Loucy (cell line): ENCODE measurements at regions not wholly inside any gene's neighbourhood (a gene's known extent, or its start where the extent isn't known, plus 50 kb on each side); places are given as distances from the start of the nearest gene placed in this dataset.

Experiments
- H2AFZ ChIP-seq: fragments of 200-600 bp; sonication (generic); 2 replicates; pipeline ENCODE4 v1.6.0; 2016; ENCODE audit warnings: antibody characterized with exemption, mild to moderate bottlenecking, low read length, moderate library complexity
- H3F3A ChIP-seq: fragments of 200-600 bp; 2 replicates; pipeline ENCODE4 v1.6.0; 2016; ENCODE audit warnings: antibody characterized with exemption, low read depth, mild to moderate bottlenecking
- H3K27me3 ChIP-seq: fragments of 200-600 bp; sonication (generic); 2 replicates; pipeline ENCODE4 v1.6.1; 2014; ENCODE audit warnings: low read length, mild to moderate bottlenecking; ENCODE audit not compliant: insufficient read depth, poor library complexity, severe bottlenecking
- H3K36me3 ChIP-seq: fragments of 200-600 bp; sonication (generic); 2 replicates; pipeline ENCODE4 v1.6.1; 2016; ENCODE audit warnings: low read length; ENCODE audit not compliant: insufficient read depth
- H3K4me1 ChIP-seq: fragments of 200-600 bp; sonication (generic); 2 replicates; pipeline ENCODE4 v1.5.1; 2014; ENCODE audit warnings: low read length, mild to moderate bottlenecking; ENCODE audit not compliant: insufficient read depth, poor library complexity, severe bottlenecking
- H3K4me2 ChIP-seq: fragments of 200-600 bp; sonication (generic); 2 replicates; pipeline ENCODE4 v1.6.0; 2014; ENCODE audit warnings: antibody characterized with exemption, low read length, low read depth, mild to moderate bottlenecking; ENCODE audit not compliant: poor library complexity, severe bottlenecking
- H3K4me3 ChIP-seq: fragments of 200-600 bp; sonication (generic); 2 replicates; pipeline ENCODE4 v1.5.1; 2014; ENCODE audit warnings: low read length, mild to moderate bottlenecking, mixed read lengths; ENCODE audit not compliant: poor library complexity, severe bottlenecking
- H3K79me2 ChIP-seq: fragments of 200-600 bp; sonication (generic); 2 replicates; pipeline ENCODE4 v1.6.1; 2014; ENCODE audit warnings: low read length; ENCODE audit not compliant: insufficient read depth
- H3K9ac ChIP-seq: fragments of 200-600 bp; sonication (generic); 2 replicates; pipeline ENCODE4 v1.6.0; 2014; ENCODE audit warnings: mild to moderate bottlenecking, low read depth, low read length, moderate library complexity; ENCODE audit not compliant: poor library complexity, severe bottlenecking
- H3K9me2 ChIP-seq: fragments of 200-600 bp; sonication (generic); replicated peaks from 2 replicates; pipeline ENCODE4 v1.6.1; 2016; ENCODE audit warnings: low read depth, low read length, mixed read lengths
- H3K9me3 ChIP-seq: fragments of 200-600 bp; sonication (generic); 2 replicates; pipeline ENCODE4 v1.6.1; 2014; ENCODE audit warnings: mild to moderate bottlenecking, antibody characterized with exemption, low read length, low read depth; ENCODE audit not compliant: insufficient read depth
- H4K20me1 ChIP-seq: fragments of 200-600 bp; sonication (generic); 2 replicates; pipeline ENCODE4 v1.6.0; 2014; ENCODE audit warnings: antibody characterized with exemption, low read length, mild to moderate bottlenecking; ENCODE audit not compliant: insufficient read depth, poor library complexity, severe bottlenecking
- EZH2phosphoT487 ChIP-seq: fragments of 200-600 bp; IDR thresholded peaks from 2 replicates; pipeline ENCODE4 v1.6.1; 2018; ENCODE audit warnings: antibody characterized with exemption, mild to moderate bottlenecking, moderate library complexity, borderline replicate concordance
- TF ChIP-seq, protein P1 (sequence below): fragments of 200-600 bp; sonication (generic); conservative IDR thresholded peaks from 2 replicates; pipeline ENCODE4 v1.5.1; 2014; ENCODE audit warnings: mild to moderate bottlenecking, antibody characterized with exemption, low read length

DNA sequence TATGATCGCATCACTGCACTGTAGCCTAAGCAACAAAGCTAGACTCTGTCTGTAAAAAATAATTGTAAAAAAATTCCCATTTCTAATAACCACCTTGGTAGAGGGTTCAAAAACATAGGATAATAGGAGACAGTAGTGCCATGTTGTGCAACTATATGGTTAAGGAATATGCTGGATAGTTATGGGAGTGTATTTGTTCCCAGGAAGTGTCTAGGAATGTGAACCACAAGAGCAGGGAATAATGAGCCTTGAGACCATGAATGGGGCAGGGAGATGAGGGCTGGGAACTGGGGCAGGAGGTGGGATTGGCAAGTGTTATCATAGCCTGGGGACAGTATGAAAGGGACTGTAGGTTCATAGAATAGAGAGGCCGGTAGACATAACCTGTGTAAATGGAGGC, 50.4 kb downstream of the RUSC2 start:
- Histone ChIP-seq H3K4me2 (no peak overlapping the region), H3F3A (no peaks in the 10 kb centered on the region), H3K9ac (no peak overlapping the region), H3K36me3 (no peaks in the 10 kb centered on the region), H3K27me3 (no peaks in the 10 kb centered on the region), H3K4me1 (no peaks in the 10 kb centered on the region), H3K79me2 (no peaks in the 10 kb centered on the region), H2AFZ (no peak overlapping the region), H4K20me1 (no peaks in the 10 kb centered on the region), H3K4me3 (no peak overlapping the region), H3K9me2 (no peaks in the 10 kb centered on the region), H3K9me3 (no peaks in the 10 kb centered on the region)
- no peak for TF ChIP-seq EZH2phosphoT487
- TF ChIP-seq, protein P1, sequence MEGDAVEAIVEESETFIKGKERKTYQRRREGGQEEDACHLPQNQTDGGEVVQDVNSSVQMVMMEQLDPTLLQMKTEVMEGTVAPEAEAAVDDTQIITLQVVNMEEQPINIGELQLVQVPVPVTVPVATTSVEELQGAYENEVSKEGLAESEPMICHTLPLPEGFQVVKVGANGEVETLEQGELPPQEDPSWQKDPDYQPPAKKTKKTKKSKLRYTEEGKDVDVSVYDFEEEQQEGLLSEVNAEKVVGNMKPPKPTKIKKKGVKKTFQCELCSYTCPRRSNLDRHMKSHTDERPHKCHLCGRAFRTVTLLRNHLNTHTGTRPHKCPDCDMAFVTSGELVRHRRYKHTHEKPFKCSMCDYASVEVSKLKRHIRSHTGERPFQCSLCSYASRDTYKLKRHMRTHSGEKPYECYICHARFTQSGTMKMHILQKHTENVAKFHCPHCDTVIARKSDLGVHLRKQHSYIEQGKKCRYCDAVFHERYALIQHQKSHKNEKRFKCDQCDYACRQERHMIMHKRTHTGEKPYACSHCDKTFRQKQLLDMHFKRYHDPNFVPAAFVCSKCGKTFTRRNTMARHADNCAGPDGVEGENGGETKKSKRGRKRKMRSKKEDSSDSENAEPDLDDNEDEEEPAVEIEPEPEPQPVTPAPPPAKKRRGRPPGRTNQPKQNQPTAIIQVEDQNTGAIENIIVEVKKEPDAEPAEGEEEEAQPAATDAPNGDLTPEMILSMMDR = no peak

DNA sequence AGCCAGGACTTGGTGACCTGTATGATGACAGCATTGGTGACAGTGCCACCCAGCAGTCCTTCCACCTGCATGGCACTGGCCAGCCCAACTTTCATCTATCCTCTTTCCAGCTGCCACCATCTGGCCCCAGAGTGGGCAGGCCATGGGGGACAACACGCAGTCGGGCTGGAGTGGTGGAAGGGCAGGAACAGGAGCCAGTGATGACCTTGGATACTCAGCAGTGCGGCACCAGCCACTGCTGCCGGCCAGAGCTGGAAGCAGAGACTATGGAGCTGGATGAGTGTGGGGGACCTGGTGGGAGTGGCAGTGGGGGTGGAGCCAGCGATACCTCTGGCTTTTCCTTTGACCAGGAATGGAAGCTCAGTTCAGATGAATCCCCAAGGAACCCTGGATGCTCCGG, 56.9 kb downstream of the RUSC2 start:
- Histone ChIP-seq H3K79me2 (no peaks in the 10 kb centered on the region), H3K27me3 (no peaks in the 10 kb centered on the region), H3K4me3 (no peak overlapping the region), H3K9me2 (no peaks in the 10 kb centered on the region), H3K36me3 (no peaks in the 10 kb centered on the region; the same call in 1 of the 2 replicates), H3K9ac (no peak overlapping the region), H4K20me1 (no peaks in the 10 kb centered on the region), H2AFZ (no peak overlapping the region), H3F3A (no peaks in the 10 kb centered on the region), H3K9me3 (no peaks in the 10 kb centered on the region), H3K4me2 (no peak overlapping the region), H3K4me1 (no peaks in the 10 kb centered on the region)
- TF ChIP-seq, protein P1 = no peak
- TF ChIP-seq EZH2phosphoT487 = no peak

DNA sequence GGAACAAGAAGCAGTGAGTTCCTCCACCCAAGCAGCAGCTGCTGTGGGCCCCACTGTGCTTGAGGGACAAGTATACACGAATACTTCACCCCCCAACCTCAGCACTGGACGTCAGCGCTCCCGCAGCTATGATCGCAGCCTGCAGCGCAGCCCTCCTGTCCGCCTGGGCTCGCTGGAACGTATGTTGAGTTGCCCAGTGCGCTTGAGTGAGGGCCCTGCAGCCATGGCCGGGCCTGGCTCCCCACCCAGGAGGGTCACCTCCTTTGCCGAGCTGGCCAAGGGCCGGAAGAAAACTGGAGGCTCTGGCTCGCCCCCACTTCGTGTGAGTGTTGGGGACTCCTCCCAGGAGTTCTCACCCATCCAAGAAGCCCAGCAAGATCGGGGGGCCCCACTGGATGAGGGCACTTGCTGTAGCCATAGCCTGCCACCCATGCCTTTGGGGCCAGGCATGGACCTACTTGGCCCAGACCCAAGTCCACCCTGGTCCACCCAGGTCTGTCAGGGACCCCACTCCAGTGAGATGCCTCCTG, 57.1 kb upstream of the TESK1 start:
- H3K36me3 ChIP-seq = no peaks in the 10 kb centered on the region; the same call in 1 of the 2 replicates
- no peak overlapping the region for H3K4me3 ChIP-seq
- H3K79me2 ChIP-seq = no peaks in the 10 kb centered on the region

More for the DNA sequence above, 57.1 kb upstream of the TESK1 start:
- no peaks in the 10 kb centered on the region for H3F3A ChIP-seq
- H3K27me3 ChIP-seq = no peaks in the 10 kb centered on the region
- H3K9ac ChIP-seq = no peak overlapping the region
- no peaks in the 10 kb centered on the region for H3K9me3 ChIP-seq
- H3K4me2 ChIP-seq = no peak overlapping the region
- TF ChIP-seq, protein P1 = no peak
- TF ChIP-seq EZH2phosphoT487 = no peak
- no peaks in the 10 kb centered on the region for H3K9me2 ChIP-seq
- no peak overlapping the region for H2AFZ ChIP-seq
- H3K4me1 ChIP-seq = no peaks in the 10 kb centered on the region
- H4K20me1 ChIP-seq = no peaks in the 10 kb centered on the region
